T-helper 17 cell (primary cell): ENCODE measurements at regions not wholly inside any gene's neighbourhood (a gene's known extent, or its start where the extent isn't known, plus 50 kb on each side); places are given as distances from the start of the nearest gene placed in this dataset.

ENCODE experiments used
- ATAC-seq: fragments of 150-1000 bp; cut with Tn5 transposase; 2 replicates; pipeline ENCODE4 v1.10.0; 2021; ENCODE audit warnings: mild to moderate bottlenecking, moderate library complexity
- DNase-seq, 3 donors: peaks; one replicate each; pipeline versions ENCODE4 v3.0.0 to v3.0.0-alpha.2; 2020 to 2021
- H3K9me3 ChIP-seq: one replicate; pipeline ENCODE4 v1.7.0; 2013; ENCODE audit warnings: low read length, mild to moderate bottlenecking; ENCODE audit not compliant: control insufficient read depth, poor library complexity, severe bottlenecking
- H3K27ac Mint-ChIP-seq: one replicate; pipeline ENCODE4 v1.8.0; 2022; ENCODE audit warnings: mild to moderate bottlenecking, moderate library complexity, mixed read lengths
- H3K27me3 Mint-ChIP-seq: one replicate; pipeline ENCODE4 v1.8.0; 2022; ENCODE audit warnings: mixed read lengths
- H3K36me3 Mint-ChIP-seq: one replicate; pipeline ENCODE4 v1.8.0; 2022; ENCODE audit warnings: low read depth, mixed read lengths
- H3K4me1 Mint-ChIP-seq: one replicate; pipeline ENCODE4 v1.8.0; 2022; ENCODE audit warnings: mild to moderate bottlenecking, mixed read lengths
- H3K4me3 Mint-ChIP-seq: one replicate; pipeline ENCODE4 v1.8.0; 2022; ENCODE audit warnings: mild to moderate bottlenecking, moderate library complexity, mixed read lengths

- no peak for ATAC-seq
- peaks cover 2% of the 10 kb centered on the region for H3K36me3 Mint-ChIP-seq
- peaks cover 69% of the 10 kb centered on the region for H3K27me3 Mint-ChIP-seq
- no peak overlapping the region for H3K4me3 Mint-ChIP-seq
- no peak for DNase-seq
- H3K4me1 Mint-ChIP-seq = peaks cover 8% of the 10 kb centered on the region
- no peaks in the 10 kb centered on the region for H3K9me3 ChIP-seq
- no peak overlapping the region for H3K27ac Mint-ChIP-seq
Observed at GRCh38 chr1:38128926-38129453, 82.4 kb upstream of the POU3F1 start.

DNA sequence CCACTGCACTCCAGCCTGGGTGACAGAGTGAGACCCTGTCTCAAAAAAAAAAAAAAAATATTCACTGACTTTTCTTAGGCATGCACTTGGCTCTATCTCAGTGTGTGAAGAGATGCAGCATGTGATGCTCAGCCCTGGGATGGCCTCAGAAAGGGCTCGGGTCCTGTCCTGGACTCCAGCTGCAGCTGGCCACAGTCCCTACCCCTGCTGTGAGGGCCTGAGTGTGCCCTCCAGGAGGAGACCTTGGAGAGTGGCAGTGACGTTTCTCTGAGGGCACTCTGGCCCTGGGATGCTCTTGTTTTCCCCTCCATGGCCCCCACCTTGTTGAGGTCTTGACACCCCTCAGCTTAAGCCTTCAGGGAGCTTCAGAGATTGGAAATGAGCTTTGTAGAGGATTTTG lies 81.9 kb upstream of the POU3F1 start:
- H3K27ac Mint-ChIP-seq = no peak overlapping the region
- H3K4me1 Mint-ChIP-seq = peaks cover 8% of the 10 kb centered on the region
- no peaks in the 10 kb centered on the region for H3K9me3 ChIP-seq
- no peak for ATAC-seq
- DNase-seq = no peak
- H3K27me3 Mint-ChIP-seq = peaks cover 69% of the 10 kb centered on the region
- H3K4me3 Mint-ChIP-seq = no peak overlapping the region
- peaks cover 2% of the 10 kb centered on the region for H3K36me3 Mint-ChIP-seq

- Mint-ChIP-seq H3K4me3 (no peak overlapping the region), H3K27ac (no peak overlapping the region), H3K4me1 (peaks cover 8% of the 10 kb centered on the region), H3K36me3 (peaks cover 2% of the 10 kb centered on the region), H3K27me3 (peaks cover 59% of the 10 kb centered on the region)
- H3K9me3 ChIP-seq = no peaks in the 10 kb centered on the region
- ATAC-seq = no peak
- no peak for DNase-seq
Observed at GRCh38 chr1:38127428-38127827, 80.8 kb upstream of the POU3F1 start.

- no peak for ATAC-seq
- no peaks in the 10 kb centered on the region for H3K9me3 ChIP-seq
- H3K27me3 Mint-ChIP-seq = peaks cover 54% of the 10 kb centered on the region
- peaks cover 2% of the 10 kb centered on the region for H3K36me3 Mint-ChIP-seq
- peaks cover 8% of the 10 kb centered on the region for H3K4me1 Mint-ChIP-seq
- no peak for DNase-seq
- no peak overlapping the region for H3K4me3 Mint-ChIP-seq
- H3K27ac Mint-ChIP-seq = no peak overlapping the region
Observed at GRCh38 chr1:38126970-38127369, 80.4 kb upstream of the POU3F1 start.

- Mint-ChIP-seq H3K36me3 (peaks cover 2% of the 10 kb centered on the region), H3K27me3 (peaks cover 48% of the 10 kb centered on the region), H3K4me1 (peaks cover 5% of the 10 kb centered on the region), H3K27ac (no peak overlapping the region), H3K4me3 (no peak overlapping the region)
- DNase-seq (no peak), ATAC-seq (no peak)
- no peaks in the 10 kb centered on the region for H3K9me3 ChIP-seq
Observed at GRCh38 chr1:38125837-38126520, 79.4 kb upstream of the POU3F1 start.

DNA sequence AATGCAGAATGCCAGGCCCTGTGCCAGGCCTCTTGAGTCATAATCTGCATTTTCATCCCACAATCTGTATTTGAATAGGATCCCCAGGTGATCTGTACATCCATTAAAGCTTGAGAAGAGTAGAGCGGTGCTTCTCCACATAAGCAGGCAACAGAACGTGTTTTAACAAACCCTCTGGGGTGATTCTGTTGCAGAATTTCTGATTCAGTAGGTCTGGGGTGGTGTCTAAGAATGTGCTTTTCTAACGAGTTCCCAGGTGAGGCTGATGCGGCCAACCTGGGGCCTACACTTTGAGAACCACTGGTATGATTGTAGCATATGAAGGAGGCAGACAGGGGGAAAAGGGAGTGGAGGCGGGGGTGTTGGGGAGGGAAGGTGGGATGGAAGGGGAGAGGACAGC lies 78.4 kb upstream of the POU3F1 start:
- peaks cover 41% of the 10 kb centered on the region for H3K27me3 Mint-ChIP-seq
- H3K27ac Mint-ChIP-seq = no peak overlapping the region
- no peaks in the 10 kb centered on the region for H3K9me3 ChIP-seq
- ATAC-seq = no peak
- no peak for DNase-seq
- peaks cover 2% of the 10 kb centered on the region for H3K36me3 Mint-ChIP-seq
- H3K4me1 Mint-ChIP-seq = peaks cover 4% of the 10 kb centered on the region
- no peak overlapping the region for H3K4me3 Mint-ChIP-seq

GRCh38 chr1:38123356-38124135 lies 77.0 kb upstream of the POU3F1 start:
- Mint-ChIP-seq H3K27me3 (peaks cover 37% of the 10 kb centered on the region), H3K27ac (no peak overlapping the region), H3K4me3 (no peak overlapping the region), H3K36me3 (peaks cover 2% of the 10 kb centered on the region), H3K4me1 (peaks cover 4% of the 10 kb centered on the region)
- DNase-seq (no peak), ATAC-seq (no peak)
- no peaks in the 10 kb centered on the region for H3K9me3 ChIP-seq

DNA sequence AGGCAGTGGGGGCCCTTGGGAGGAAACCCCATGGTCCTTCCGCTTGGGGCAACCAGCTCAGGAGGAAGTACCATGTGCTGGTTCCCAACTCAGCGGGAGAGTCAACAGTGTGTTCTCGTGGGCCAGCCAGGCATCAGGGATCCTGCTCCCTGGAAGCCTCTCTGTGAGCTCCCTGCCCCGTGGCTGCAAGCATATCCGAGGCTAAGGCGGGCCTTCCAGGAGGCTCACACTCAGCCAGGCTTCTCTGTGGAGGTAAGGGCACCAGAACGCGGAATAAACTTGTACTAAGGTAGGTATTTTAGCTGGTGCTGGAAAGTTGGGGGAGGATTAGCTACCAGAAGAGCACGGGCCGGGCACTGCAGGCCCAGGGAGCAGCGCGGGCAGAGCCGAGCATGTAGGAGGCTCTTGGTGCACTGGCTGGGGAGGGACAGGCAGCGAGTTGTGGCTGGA lies 74.7 kb upstream of the POU3F1 start:
- peaks cover 2% of the 10 kb centered on the region for H3K36me3 Mint-ChIP-seq
- ATAC-seq = no peak
- no peak overlapping the region for H3K4me3 Mint-ChIP-seq
- H3K9me3 ChIP-seq = no peaks in the 10 kb centered on the region
- DNase-seq = no peak
- peaks cover 2% of the 10 kb centered on the region for H3K4me1 Mint-ChIP-seq
- peaks cover 31% of the 10 kb centered on the region for H3K27me3 Mint-ChIP-seq
- H3K27ac Mint-ChIP-seq = no peak overlapping the region

DNA sequence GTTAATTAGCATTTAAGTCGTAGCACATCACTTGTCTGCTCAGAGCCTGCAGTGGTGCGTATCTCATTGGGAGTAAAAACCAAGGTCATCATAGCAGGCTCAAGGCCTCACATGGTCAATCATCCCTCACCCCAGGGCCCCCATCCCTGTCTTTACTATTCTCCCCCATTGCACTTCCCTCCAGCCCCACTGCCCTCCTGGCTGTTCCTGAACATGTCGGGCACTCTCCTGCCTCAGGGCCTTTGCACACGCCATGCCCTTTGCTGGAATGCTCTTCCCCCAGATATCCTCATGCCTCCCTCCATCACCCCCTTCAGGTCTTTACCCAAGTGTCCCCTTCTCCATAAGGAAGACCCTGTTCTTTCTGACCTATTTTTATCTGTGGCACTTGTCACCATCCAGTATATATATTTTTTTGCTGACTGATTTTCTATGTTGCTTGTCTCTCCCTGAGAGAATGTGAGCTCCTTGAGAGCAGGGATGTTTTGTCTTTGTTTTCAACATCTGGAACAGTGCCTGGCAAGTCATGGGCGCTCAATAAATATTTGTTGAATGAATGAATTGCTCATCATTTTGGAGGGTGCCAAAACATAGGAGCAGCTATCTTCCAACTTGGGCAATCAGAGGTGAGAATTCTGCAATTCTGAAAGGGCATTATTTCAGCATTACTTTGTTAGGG lies 74.1 kb upstream of the POU3F1 start:
- Mint-ChIP-seq H3K4me1 (peaks cover 2% of the 10 kb centered on the region), H3K36me3 (peaks cover 2% of the 10 kb centered on the region), H3K27ac (no peak overlapping the region), H3K4me3 (no peak overlapping the region), H3K27me3 (peaks cover 35% of the 10 kb centered on the region)
- ATAC-seq (no peak), DNase-seq (no peak)
- no peaks in the 10 kb centered on the region for H3K9me3 ChIP-seq

GRCh38 chr1:38118976-38119375 lies 72.4 kb upstream of the POU3F1 start:
- ATAC-seq = no peak
- H3K9me3 ChIP-seq = no peaks in the 10 kb centered on the region
- H3K27me3 Mint-ChIP-seq = peaks cover 33% of the 10 kb centered on the region
- no peak overlapping the region for H3K4me3 Mint-ChIP-seq
- DNase-seq = no peak
- H3K4me1 Mint-ChIP-seq = no peaks in the 10 kb centered on the region
- no peak overlapping the region for H3K27ac Mint-ChIP-seq
- H3K36me3 Mint-ChIP-seq = no peaks in the 10 kb centered on the region

DNA sequence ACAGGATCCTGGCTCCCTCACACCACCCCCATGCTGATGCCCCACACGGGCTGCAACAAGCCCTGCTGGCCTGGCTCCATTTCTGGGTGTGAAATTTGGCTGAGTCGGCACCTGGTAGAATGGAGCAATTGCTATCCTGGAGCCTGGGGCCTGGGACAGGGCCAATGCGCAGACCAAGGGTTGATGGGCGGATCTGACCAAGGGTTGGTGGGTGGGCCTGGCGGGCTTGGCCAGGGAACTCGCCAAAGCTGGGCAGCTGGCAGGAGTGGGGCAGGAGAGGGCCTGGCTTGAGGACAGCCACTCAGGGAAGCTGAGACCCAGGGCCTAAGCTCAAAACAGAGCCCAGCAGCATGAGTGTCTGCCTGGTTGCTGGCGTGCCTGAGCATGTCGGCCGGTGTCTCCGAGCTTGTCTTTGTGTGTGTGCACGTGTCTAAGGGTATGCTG lies 70.9 kb upstream of the POU3F1 start:
- no peaks in the 10 kb centered on the region for H3K9me3 ChIP-seq
- ATAC-seq (no peak), DNase-seq (no peak)
- peaks cover 40% of the 10 kb centered on the region for H3K27me3 Mint-ChIP-seq
- no peak overlapping the region for H3K27ac Mint-ChIP-seq
- no peaks in the 10 kb centered on the region for H3K36me3 Mint-ChIP-seq
- H3K4me1 Mint-ChIP-seq = no peaks in the 10 kb centered on the region
- H3K4me3 Mint-ChIP-seq = no peak overlapping the region

DNA sequence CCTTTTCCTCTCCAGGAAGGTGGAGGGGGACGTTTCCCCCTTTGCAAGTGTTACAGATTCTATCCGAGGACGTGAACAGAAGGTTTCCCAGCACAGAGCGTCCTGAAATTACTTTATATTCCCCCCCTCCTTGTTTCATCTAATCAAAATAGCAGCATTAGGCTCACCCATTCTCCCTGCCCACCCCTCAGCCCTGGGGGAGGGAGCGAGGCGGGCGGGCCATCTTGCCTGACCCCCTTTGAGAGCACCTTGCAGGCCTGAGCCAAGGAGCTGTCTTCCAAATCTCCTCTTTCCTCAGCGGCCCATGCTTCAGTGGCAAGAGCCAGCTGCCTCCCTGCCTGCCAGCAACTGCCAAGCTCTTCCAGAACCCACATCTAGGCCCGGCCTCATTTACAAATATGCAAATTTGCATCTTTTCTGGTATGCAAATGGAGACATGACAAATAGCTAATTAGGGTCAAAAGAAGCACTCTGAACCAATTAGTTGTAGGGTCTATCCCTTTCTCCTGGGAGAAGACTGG lies 69.1 kb upstream of the POU3F1 start:
- H3K9me3 ChIP-seq = no peaks in the 10 kb centered on the region
- Mint-ChIP-seq H3K27me3 (peaks cover 44% of the 10 kb centered on the region), H3K36me3 (no peaks in the 10 kb centered on the region), H3K4me3 (no peak overlapping the region), H3K27ac (no peak overlapping the region), H3K4me1 (no peaks in the 10 kb centered on the region)
- ATAC-seq = no peak
- no peak for DNase-seq

DNA sequence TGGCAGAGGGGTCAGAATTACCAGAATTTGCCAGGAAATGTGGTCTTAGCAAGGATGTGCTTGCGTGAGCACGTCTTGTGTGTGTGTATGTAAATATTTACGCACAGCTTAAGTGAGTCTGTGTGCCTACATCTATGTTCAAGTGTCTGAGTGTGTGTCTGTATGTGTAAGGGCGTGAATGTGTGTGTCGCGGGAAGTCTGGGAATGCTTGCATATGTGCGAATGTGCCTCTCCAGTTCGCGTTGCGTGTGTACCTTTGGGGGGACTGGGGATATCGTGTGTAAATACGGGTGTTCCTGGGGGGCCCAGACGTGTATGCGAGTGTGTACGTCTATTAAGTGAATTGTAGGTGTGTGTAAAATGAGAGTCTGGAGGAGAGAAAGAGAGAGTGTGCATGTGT lies 68.6 kb upstream of the POU3F1 start:
- DNase-seq (no peak), ATAC-seq (no peak)
- no peaks in the 10 kb centered on the region for H3K4me1 Mint-ChIP-seq
- H3K27me3 Mint-ChIP-seq = peaks cover 44% of the 10 kb centered on the region
- no peak overlapping the region for H3K27ac Mint-ChIP-seq
- no peak overlapping the region for H3K4me3 Mint-ChIP-seq
- H3K36me3 Mint-ChIP-seq = no peaks in the 10 kb centered on the region
- no peaks in the 10 kb centered on the region for H3K9me3 ChIP-seq
